ENCODE measurements at regions not wholly inside any gene's neighbourhood (a gene's known extent, or its start where the extent isn't known, plus 50 kb on each side); places are given as distances from the start of the nearest gene placed in this dataset.

DNA sequence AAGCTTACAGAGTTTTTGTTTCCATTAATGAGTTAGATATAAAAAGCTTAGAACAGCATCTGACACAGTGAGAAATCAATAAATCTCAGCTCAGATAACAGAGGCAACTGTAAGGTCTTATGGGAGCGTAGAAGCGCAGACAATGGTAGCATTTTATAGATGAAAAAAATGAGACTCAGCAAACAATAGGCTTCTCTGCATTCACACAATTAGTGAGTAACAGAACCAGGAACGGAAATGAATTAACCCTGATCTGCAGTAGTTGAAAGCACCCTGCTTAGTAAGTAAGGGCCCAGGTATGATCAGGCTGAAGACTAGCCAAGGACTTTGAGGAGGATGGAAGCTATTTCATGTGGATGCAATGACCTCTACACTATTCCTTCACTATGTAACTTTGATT is 147.2 kb upstream of the EYA4 start:
- no peaks in the 10 kb centered on the region for H3K36me3 ChIP-seq
- H3K9me3 ChIP-seq: no peaks in the 10 kb centered on the region
- no peaks in the 10 kb centered on the region for H3K27me3 ChIP-seq
- DNase-seq: no peak
- no peak overlapping the region for H3K4me3 ChIP-seq
- TF ChIP-seq, protein P1, sequence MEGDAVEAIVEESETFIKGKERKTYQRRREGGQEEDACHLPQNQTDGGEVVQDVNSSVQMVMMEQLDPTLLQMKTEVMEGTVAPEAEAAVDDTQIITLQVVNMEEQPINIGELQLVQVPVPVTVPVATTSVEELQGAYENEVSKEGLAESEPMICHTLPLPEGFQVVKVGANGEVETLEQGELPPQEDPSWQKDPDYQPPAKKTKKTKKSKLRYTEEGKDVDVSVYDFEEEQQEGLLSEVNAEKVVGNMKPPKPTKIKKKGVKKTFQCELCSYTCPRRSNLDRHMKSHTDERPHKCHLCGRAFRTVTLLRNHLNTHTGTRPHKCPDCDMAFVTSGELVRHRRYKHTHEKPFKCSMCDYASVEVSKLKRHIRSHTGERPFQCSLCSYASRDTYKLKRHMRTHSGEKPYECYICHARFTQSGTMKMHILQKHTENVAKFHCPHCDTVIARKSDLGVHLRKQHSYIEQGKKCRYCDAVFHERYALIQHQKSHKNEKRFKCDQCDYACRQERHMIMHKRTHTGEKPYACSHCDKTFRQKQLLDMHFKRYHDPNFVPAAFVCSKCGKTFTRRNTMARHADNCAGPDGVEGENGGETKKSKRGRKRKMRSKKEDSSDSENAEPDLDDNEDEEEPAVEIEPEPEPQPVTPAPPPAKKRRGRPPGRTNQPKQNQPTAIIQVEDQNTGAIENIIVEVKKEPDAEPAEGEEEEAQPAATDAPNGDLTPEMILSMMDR (IDR thresholded peaks at IDR 0.05): no peak
- no peak overlapping the region for H3K27ac ChIP-seq
- no peaks in the 10 kb centered on the region for H3K4me1 ChIP-seq
- intact Hi-C loops (cut with DNase I; ENCODE audit: low total_unique reads): no loop called here

DNA sequence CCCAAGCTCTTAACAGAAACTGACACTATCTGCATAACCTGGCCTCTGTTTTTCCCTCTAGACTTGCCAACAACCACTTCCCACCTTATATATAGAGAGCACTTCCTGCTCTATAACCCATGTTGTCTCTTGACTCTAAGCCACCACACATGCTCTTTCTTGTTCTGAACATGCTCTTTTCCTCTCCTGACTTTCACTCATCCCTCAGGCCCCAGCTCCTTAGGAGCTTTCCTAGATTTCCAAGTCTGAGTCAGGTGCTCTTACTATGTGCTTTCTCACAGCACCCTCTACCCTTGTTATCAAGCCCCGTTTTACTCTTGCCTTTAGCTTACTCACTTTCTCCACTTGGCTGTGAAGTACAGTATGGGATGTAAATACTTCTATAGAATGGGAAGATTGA is 143.9 kb upstream of the EYA4 start:
- no peak for DNase-seq
- intact Hi-C loops (cut with DNase I; ENCODE audit: low total_unique reads): no loop called here

DNA sequence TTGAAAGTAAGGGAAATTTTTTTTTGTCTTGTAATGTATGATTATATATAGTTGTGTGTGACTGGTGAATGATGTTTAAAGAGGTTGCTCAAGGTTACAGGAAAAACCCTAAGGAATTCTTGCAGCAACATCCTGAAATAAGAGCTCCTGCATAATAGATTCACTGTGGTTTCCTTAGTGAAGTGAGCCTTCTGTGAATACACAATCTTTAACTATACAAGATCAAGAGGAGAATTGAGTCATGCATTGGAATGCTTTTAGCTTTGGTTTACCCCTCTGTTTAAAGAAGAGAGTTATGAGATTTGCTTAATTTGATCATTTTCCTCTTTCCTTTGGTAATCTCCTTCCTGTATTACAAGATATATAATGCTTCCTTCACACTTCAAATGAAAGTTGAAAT is 141.6 kb upstream of the EYA4 start:
- Histone ChIP-seq H3K4me1 (no peaks in the 10 kb centered on the region), H3K4me3 (no peak overlapping the region), H3K27me3 (no peaks in the 10 kb centered on the region), H3K27ac (no peak overlapping the region), H3K9me3 (no peaks in the 10 kb centered on the region), H3K36me3 (no peaks in the 10 kb centered on the region)
- TF ChIP-seq, protein P1 (IDR thresholded peaks at IDR 0.05): no peak
- DNase-seq: no peak
- intact Hi-C loops (cut with DNase I; ENCODE audit: low total_unique reads): no loop called here

More for the DNA sequence above, 143.9 kb upstream of the EYA4 start:
- no peak overlapping the region for H3K27ac ChIP-seq
- H3K9me3 ChIP-seq: no peaks in the 10 kb centered on the region
- no peak overlapping the region for H3K4me3 ChIP-seq
- TF ChIP-seq, protein P1 (IDR thresholded peaks at IDR 0.05): no peak
- H3K4me1 ChIP-seq: no peaks in the 10 kb centered on the region
- H3K27me3 ChIP-seq: no peaks in the 10 kb centered on the region
- H3K36me3 ChIP-seq: no peaks in the 10 kb centered on the region

DNA sequence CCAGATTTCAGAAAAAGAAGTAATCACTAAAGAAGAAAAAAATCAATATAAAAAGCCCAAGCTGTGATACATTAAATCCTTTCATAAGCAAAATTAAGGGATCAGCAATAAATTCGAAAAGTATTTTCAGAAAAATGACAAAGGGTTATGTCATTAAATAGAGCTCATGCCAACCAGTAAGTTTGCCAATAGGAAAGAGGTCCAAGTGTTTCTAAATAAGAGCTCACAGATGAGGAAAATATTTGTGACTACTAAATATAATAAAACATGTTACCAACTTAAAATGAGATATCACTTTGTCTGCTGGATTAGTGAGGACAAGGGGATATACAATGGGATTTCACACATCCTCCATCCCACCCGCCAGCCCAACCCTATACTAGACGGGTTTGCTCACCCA is 140.3 kb upstream of the EYA4 start:
- H3K4me1 ChIP-seq: no peaks in the 10 kb centered on the region
- no peaks in the 10 kb centered on the region for H3K9me3 ChIP-seq
- DNase-seq: no peak
- H3K27ac ChIP-seq: no peak overlapping the region
- intact Hi-C loops (cut with DNase I; ENCODE audit: low total_unique reads): no loop called here
- H3K4me3 ChIP-seq: no peak overlapping the region
- H3K27me3 ChIP-seq: no peaks in the 10 kb centered on the region
- H3K36me3 ChIP-seq: no peaks in the 10 kb centered on the region
- TF ChIP-seq, protein P1 (IDR thresholded peaks at IDR 0.05): no peak

DNA sequence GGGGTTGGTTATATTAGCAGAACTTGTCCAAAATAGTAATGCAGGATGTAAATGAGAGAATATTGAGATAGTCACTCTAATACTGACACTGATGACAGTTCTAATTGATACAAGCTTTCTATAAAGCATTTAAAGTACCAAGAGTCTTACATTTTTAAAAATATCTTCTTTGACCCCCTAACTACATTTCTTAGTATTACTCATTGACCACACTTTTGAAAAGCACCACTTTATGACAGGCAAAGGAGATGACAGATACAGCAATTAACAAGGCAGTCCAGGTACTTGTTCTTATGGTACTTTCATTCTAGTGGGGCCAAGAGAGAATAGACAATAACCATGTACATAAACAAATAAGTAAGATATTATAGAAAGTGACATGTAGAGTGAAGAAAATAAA is 139.4 kb upstream of the EYA4 start:
- Histone ChIP-seq H3K9me3 (no peaks in the 10 kb centered on the region), H3K4me3 (no peak overlapping the region), H3K4me1 (no peaks in the 10 kb centered on the region), H3K27ac (no peak overlapping the region), H3K36me3 (no peaks in the 10 kb centered on the region), H3K27me3 (no peaks in the 10 kb centered on the region)
- no peak for DNase-seq
- intact Hi-C loops (cut with DNase I; ENCODE audit: low total_unique reads): no loop called here
- TF ChIP-seq, protein P1 (IDR thresholded peaks at IDR 0.05): no peak

DNA sequence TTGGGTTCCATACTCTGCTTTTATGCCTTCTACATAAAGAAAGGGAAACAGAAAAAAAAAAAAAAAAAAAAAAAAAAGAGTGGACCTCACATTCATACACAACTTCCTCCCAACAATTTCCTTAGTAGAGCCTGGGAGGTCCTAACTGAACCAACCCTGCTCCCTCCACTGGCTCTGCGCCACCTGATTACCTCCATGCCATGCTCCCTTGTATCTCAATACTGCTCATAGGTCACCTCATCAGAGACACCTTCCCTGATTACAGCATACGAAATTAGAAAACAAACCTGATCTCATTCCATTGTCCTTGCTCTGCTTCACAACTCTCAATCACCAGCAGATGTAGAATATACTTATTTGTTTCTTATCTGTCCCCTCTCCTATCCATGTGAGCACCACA is 134.2 kb upstream of the EYA4 start:
- DNase-seq: no peak
- Histone ChIP-seq H3K27ac (no peak overlapping the region), H3K27me3 (no peaks in the 10 kb centered on the region), H3K9me3 (no peaks in the 10 kb centered on the region), H3K4me3 (no peak overlapping the region), H3K36me3 (no peaks in the 10 kb centered on the region), H3K4me1 (no peaks in the 10 kb centered on the region)
- TF ChIP-seq, protein P1 (IDR thresholded peaks at IDR 0.05): no peak
- intact Hi-C loops (cut with DNase I; ENCODE audit: low total_unique reads): no loop called here

Data from tibial artery (tissue), 4 donors.